ENCODE measurements at regions not wholly inside any gene's neighbourhood (a gene's known extent, or its start where the extent isn't known, plus 50 kb on each side); places are given as distances from the start of the nearest gene placed in this dataset.

- TF ChIP-seq EP300 (IDR thresholded peaks at IDR 0.05; ENCODE audit: borderline replicate concordance) (no peak), FOXM1 (IDR thresholded peaks at IDR 0.05; ENCODE audit: borderline replicate concordance, low read depth) (no peak), NFIC (IDR thresholded peaks at IDR 0.05) (peak; percentile 54), YY1 (IDR thresholded peaks at IDR 0.05; ENCODE audit: low read depth) (no peak), EGR1 (IDR thresholded peaks at IDR 0.05) (no peak), USF1 (IDR thresholded peaks at IDR 0.05) (no peak), CEBPB (IDR thresholded peaks at IDR 0.05) (no peak), CREB1 (IDR thresholded peaks at IDR 0.05; ENCODE audit: low read depth) (no peak), RAD21 (IDR thresholded peaks at IDR 0.05; ENCODE audit: low read depth) (no peak), TAF1 (IDR thresholded peaks at IDR 0.05; ENCODE audit: low read depth) (no peak), REST (IDR thresholded peaks at IDR 0.05; ENCODE audit: low read depth) (no peak)
Observed at GRCh38 chr3:66812136-66812535, 186.0 kb upstream of the KBTBD8 start.

Data from Ishikawa (cell line).